NCI-H2227 (cell line): ENCODE measurements at regions not wholly inside any gene's neighbourhood (a gene's known extent, or its start where the extent isn't known, plus 50 kb on each side); places are given as distances from the start of the nearest gene placed in this dataset.

Experiments used
- DNase-seq: peaks from one replicate; lab custom pipeline; 2025; ENCODE audit not compliant: unreplicated experiment; lab: John Stamatoyannopoulos, UW

- no peak for DNase-seq
Measured at GRCh38 chr4:189443341-189443740, 497.3 kb upstream of the FRG1 start.

- DNase-seq = no peak
Measured at GRCh38 chr4:189445613-189446012, 495.1 kb upstream of the FRG1 start.

- no peak for DNase-seq
Measured at GRCh38 chr4:189463734-189464133, 476.9 kb upstream of the FRG1 start.

- DNase-seq = no peak
Measured at GRCh38 chr4:189494407-189494806, 446.3 kb upstream of the FRG1 start.

GRCh38 chr4:189497516-189497915 is 443.2 kb upstream of the FRG1 start:
- DNase-seq = no peak

GRCh38 chr4:189497996-189498395 is 442.7 kb upstream of the FRG1 start:
- no peak for DNase-seq

- no peak for DNase-seq
Measured at GRCh38 chr4:189498457-189498856, 442.2 kb upstream of the FRG1 start.

GRCh38 chr4:189499696-189500095 is 441.0 kb upstream of the FRG1 start:
- no peak for DNase-seq

- DNase-seq = no peak
Measured at GRCh38 chr4:189500970-189501369, 439.7 kb upstream of the FRG1 start.

GRCh38 chr4:189502841-189503435 is 437.7 kb upstream of the FRG1 start:
- no peak for DNase-seq

- DNase-seq = no peak
Measured at GRCh38 chr4:189504220-189504619, 436.5 kb upstream of the FRG1 start.

- DNase-seq = no peak
Measured at GRCh38 chr4:189505380-189505779, 435.3 kb upstream of the FRG1 start.

- no peak for DNase-seq
Measured at GRCh38 chr4:189506080-189506479, 434.6 kb upstream of the FRG1 start.

GRCh38 chr4:189507060-189507459 is 433.6 kb upstream of the FRG1 start:
- DNase-seq = no peak

- DNase-seq = no peak
Measured at GRCh38 chr4:189510601-189511000, 430.1 kb upstream of the FRG1 start.

- no peak for DNase-seq
Measured at GRCh38 chr4:189511581-189511980, 429.1 kb upstream of the FRG1 start.

- no peak for DNase-seq
Measured at GRCh38 chr4:189513421-189513820, 427.3 kb upstream of the FRG1 start.

- DNase-seq = no peak
Measured at GRCh38 chr4:189514209-189514608, 426.5 kb upstream of the FRG1 start.

GRCh38 chr4:189516902-189517301 is 423.8 kb upstream of the FRG1 start:
- no peak for DNase-seq

- no peak for DNase-seq
Measured at GRCh38 chr4:189519186-189519585, 421.5 kb upstream of the FRG1 start.

- no peak for DNase-seq
Measured at GRCh38 chr4:189525304-189525703, 415.4 kb upstream of the FRG1 start.

- DNase-seq = no peak
Measured at GRCh38 chr4:189530848-189531247, 409.8 kb upstream of the FRG1 start.

- no peak for DNase-seq
Measured at GRCh38 chr4:189533603-189534002, 407.1 kb upstream of the FRG1 start.

- no peak for DNase-seq
Measured at GRCh38 chr4:189547559-189547958, 393.1 kb upstream of the FRG1 start.
